SK-N-SH (cell line): ENCODE measurements at regions not wholly inside any gene's neighbourhood (a gene's known extent, or its start where the extent isn't known, plus 50 kb on each side); places are given as distances from the start of the nearest gene placed in this dataset.

ENCODE experiments used
- CTCF ChIA-PET: fragments of 300-600, 350-600 bp; formaldehyde crosslinking; extraction: SDS; loops from one replicate; lab custom pipeline; 2021; lab: Yijun Ruan, JAX
- POLR2A ChIA-PET: fragments of 350-600 bp; sonication (Branson Sonifier 250); formaldehyde crosslinking; extraction: SDS; loops from one replicate; lab custom pipeline; 2020; ENCODE audit warnings: antibody characterized with exemption, inconsistent platforms; lab: Yijun Ruan, JAX
- DNase-seq: peaks from one replicate; pipeline ENCODE4 v3.0.0; 2012
- H2AFZ ChIP-seq: fragments of 200-600 bp; sonication (generic); 2 replicates; pipeline ENCODE4 v1.8.1; 2016; ENCODE audit warnings: antibody characterized with exemption, mild to moderate bottlenecking, low read depth
- H3F3A ChIP-seq: fragments of 200-600 bp; sonication (generic); replicated peaks from 2 replicates; pipeline ENCODE3; 2016; ENCODE audit warnings: antibody characterized with exemption, mild to moderate bottlenecking; ENCODE audit not compliant: insufficient read depth
- H3K27ac ChIP-seq, 2 experiments: fragments of 200-500 bp in 1 of 2; fragments of 200-600 bp in 1 of 2; sonication (Bioruptor generic) in 1 of 2; sonication (generic), shearing (Covaris generic) in 1 of 2; 2 replicates each; pipeline versions ENCODE4 v1.5.1 to v1.6.1; 2014 to 2016; ENCODE audit warnings: low read depth in 2 of 2, inconsistent platforms in 1 of 2, low read length in 1 of 2, mild to moderate bottlenecking in 1 of 2, mixed read lengths in 1 of 2
- H3K27me3 ChIP-seq: fragments of 200-600 bp; sonication (generic), shearing (Covaris generic); 2 replicates; pipeline ENCODE4 v1.6.1; 2016; ENCODE audit warnings: mixed run types; ENCODE audit not compliant: insufficient read depth
- H3K36me3 ChIP-seq, 2 experiments: fragments of 200-500 bp in 1 of 2; fragments of 200-600 bp in 1 of 2; sonication (Bioruptor generic) in 1 of 2; sonication (generic) in 1 of 2; replicated peaks in 1 of 2; 2 replicates each; pipeline versions ENCODE3 to v1.5.1; 2014 to 2016; ENCODE audit warnings: low read length in 1 of 2, mild to moderate bottlenecking in 1 of 2; ENCODE audit not compliant: insufficient read depth in 2 of 2, control insufficient read depth in 1 of 2
- H3K4me1 ChIP-seq, 2 experiments: fragments of 200-500 bp in 1 of 2; fragments of 200-600 bp in 1 of 2; sonication (Bioruptor generic) in 1 of 2; sonication (generic), shearing (Covaris generic) in 1 of 2; 2 replicates each; pipeline versions ENCODE4 v1.5.1 to v1.6.1; 2014 to 2016; ENCODE audit warnings: low read depth in 1 of 2, low read length in 1 of 2, mixed run types in 1 of 2; ENCODE audit not compliant: insufficient read depth in 2 of 2, control insufficient read depth in 1 of 2
- H3K4me2 ChIP-seq: fragments of 200-600 bp; sonication (generic), shearing (Covaris generic); 2 replicates; pipeline ENCODE4 v1.6.1; 2017; ENCODE audit warnings: mixed run types
- H3K4me3 ChIP-seq, 2 experiments: fragments of 200-500 bp in 1 of 2; fragments of 200-600 bp in 1 of 2; sonication (Bioruptor generic) in 1 of 2; sonication (generic), shearing (Covaris generic) in 1 of 2; 2 replicates each; pipeline versions ENCODE4 v1.5.1 to v1.8.1; 2014 to 2016; ENCODE audit warnings: low read depth in 2 of 2, inconsistent platforms in 1 of 2, low read length in 1 of 2, mild to moderate bottlenecking in 1 of 2, mixed read lengths in 1 of 2, moderate library complexity in 1 of 2
- H3K79me2 ChIP-seq: fragments of 200-600 bp; sonication (generic); 2 replicates; pipeline ENCODE4 v1.8.1; 2017; ENCODE audit warnings: mild to moderate bottlenecking; ENCODE audit not compliant: insufficient read depth
- H3K9ac ChIP-seq: fragments of 200-600 bp; sonication (generic); 2 replicates; pipeline ENCODE4 v1.6.1; 2017; ENCODE audit warnings: mixed run types
- H3K9me2 ChIP-seq: fragments of 200-600 bp; sonication (generic); 2 replicates; pipeline ENCODE4 v1.6.1; 2017; ENCODE audit warnings: mixed run types
- H3K9me3 ChIP-seq: fragments of 200-600 bp; sonication (generic); 2 replicates; pipeline ENCODE4 v1.6.1; 2017; ENCODE audit warnings: mixed run types, mild to moderate bottlenecking, moderate library complexity
- H4K20me1 ChIP-seq: fragments of 200-600 bp; sonication (generic); 2 replicates; pipeline ENCODE4 v1.6.1; 2017; ENCODE audit warnings: mild to moderate bottlenecking, mixed run types; ENCODE audit not compliant: insufficient read depth
- EZH2phosphoT487 ChIP-seq: fragments of 200-600 bp; sonication (generic); IDR thresholded peaks from 2 replicates; pipeline ENCODE4 v1.6.1; 2017; ENCODE audit warnings: low read depth, mixed run types, mild to moderate bottlenecking, antibody characterized with exemption, moderate library complexity, borderline replicate concordance
- FOXM1 ChIP-seq: IDR thresholded peaks from 2 replicates; pipeline ENCODE4 v1.4.0; 2012; ENCODE audit warnings: low read depth, mild to moderate bottlenecking
- GABPA ChIP-seq: IDR thresholded peaks from 2 replicates; pipeline ENCODE4 v1.4.0; 2012; ENCODE audit warnings: low read depth, mild to moderate bottlenecking
- GATA2 ChIP-seq: sonication (generic); formaldehyde crosslinking; IDR thresholded peaks from 2 replicates; pipeline ENCODE4 v1.5.0; 2020; ENCODE audit warnings: mild to moderate bottlenecking, missing genetic modification reagents
- MEF2A ChIP-seq: IDR thresholded peaks from 2 replicates; pipeline ENCODE4 v1.4.0; 2012; ENCODE audit warnings: low read depth, borderline replicate concordance
- MXI1 ChIP-seq: IDR thresholded peaks from 2 replicates; pipeline ENCODE4 v1.6.1; 2012; ENCODE audit warnings: mild to moderate bottlenecking, low read depth, low read length, improper control_type of control experiment
- NFIC ChIP-seq: IDR thresholded peaks from 2 replicates; pipeline ENCODE4 v1.4.0; 2012; ENCODE audit warnings: borderline replicate concordance
- NRF1 ChIP-seq: IDR thresholded peaks from 2 replicates; pipeline ENCODE4 v1.6.1; 2012; ENCODE audit warnings: low read depth, mild to moderate bottlenecking, low read length
- POLR2AphosphoS5 ChIP-seq: IDR thresholded peaks from 2 replicates; pipeline ENCODE4 v1.6.1; 2012; ENCODE audit warnings: low read depth, low read length
- TAF1 ChIP-seq: IDR thresholded peaks from 2 replicates; pipeline ENCODE4 v1.6.1; 2012; ENCODE audit warnings: low read depth, mild to moderate bottlenecking, low read length, moderate library complexity, borderline replicate concordance
- TCF12 ChIP-seq: IDR thresholded peaks from 2 replicates; pipeline ENCODE4 v1.4.0; 2012
- TEAD4 ChIP-seq: IDR thresholded peaks from 2 replicates; pipeline ENCODE4 v1.4.0; 2012; ENCODE audit warnings: mild to moderate bottlenecking, borderline replicate concordance; ENCODE audit not compliant: insufficient read depth
- WGBS: methylation state at CpG from one replicate; pipeline ENCODE4 v1.1.6; 2017; ENCODE audit warnings: low lambda C conversion rate; 5-methylcytosine and 5-hydroxymethylcytosine counted together
- TF ChIP-seq, protein P1 (sequence below): IDR thresholded peaks from 2 replicates; pipeline ENCODE4 v1.6.1; 2012; ENCODE audit warnings: mild to moderate bottlenecking, low read depth, low read length, moderate library complexity
- TF ChIP-seq, protein P2 (sequence below): IDR thresholded peaks from 2 replicates; pipeline ENCODE4; 2012
- TF ChIP-seq, protein P3 (sequence below): fragments of 200-600 bp; sonication (generic); IDR thresholded peaks from 2 replicates; pipeline ENCODE4 v1.6.1; 2017; ENCODE audit warnings: antibody characterized with exemption, mild to moderate bottlenecking, moderate library complexity
- TF ChIP-seq, protein P4 (sequence below): fragments of 150-350 bp; IDR thresholded peaks from 2 replicates; pipeline ENCODE4 v1.6.1; 2016; ENCODE audit warnings: mild to moderate bottlenecking, low read depth, low read length

DNA sequence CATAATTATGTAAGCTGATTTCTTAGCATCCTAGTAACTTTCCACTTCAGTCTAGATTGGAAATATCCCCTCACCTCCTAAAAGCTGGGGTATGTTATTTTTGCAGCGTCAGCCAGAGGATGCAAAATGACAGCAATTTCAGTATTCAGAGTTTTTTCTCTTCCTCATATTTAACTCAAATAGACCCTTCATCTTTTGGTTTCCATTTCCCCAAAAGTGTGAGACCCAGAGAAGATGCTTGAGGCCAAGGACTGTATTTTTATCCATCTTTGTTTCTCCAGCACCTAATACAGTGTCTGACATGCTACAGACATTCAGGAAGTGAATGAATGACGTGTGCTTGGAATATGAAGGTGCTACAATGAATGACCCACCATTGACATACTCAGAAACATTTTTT lies 75.5 kb upstream of the RANBP3L start:
- Histone ChIP-seq H3K36me3 (no peaks in the 10 kb centered on the region), H3K9me3 (no peaks in the 10 kb centered on the region), H3K4me3 (no peak overlapping the region), H3F3A (peaks cover 5% of the 10 kb centered on the region), H3K79me2 (no peaks in the 10 kb centered on the region), H3K4me1 (no peaks in the 10 kb centered on the region; a peak in 1 of 4 replicates), H3K27me3 (no peaks in the 10 kb centered on the region; the same call in 1 of the 2 replicates), H3K9me2 (no peaks in the 10 kb centered on the region), H3K27ac (no peak overlapping the region), H3K9ac (no peak overlapping the region), H4K20me1 (no peaks in the 10 kb centered on the region), H2AFZ (no peak overlapping the region), H3K4me2 (no peak overlapping the region)
- 2% methylated on average over 2 of the region's 2 CpGs for WGBS
- DNase-seq, result no peak
- POLR2A ChIA-PET, result no interaction called here
- CTCF ChIA-PET, result no interaction called here
- TF ChIP-seq MEF2A, result no peak
- TF ChIP-seq FOXM1, result no peak
- TF ChIP-seq GABPA, result no peak
- TF ChIP-seq GATA2 (CRISPR knock-in tag), result no peak
- no peak for TF ChIP-seq POLR2AphosphoS5
- TF ChIP-seq EZH2phosphoT487, result no peak
- TF ChIP-seq, protein P1, sequence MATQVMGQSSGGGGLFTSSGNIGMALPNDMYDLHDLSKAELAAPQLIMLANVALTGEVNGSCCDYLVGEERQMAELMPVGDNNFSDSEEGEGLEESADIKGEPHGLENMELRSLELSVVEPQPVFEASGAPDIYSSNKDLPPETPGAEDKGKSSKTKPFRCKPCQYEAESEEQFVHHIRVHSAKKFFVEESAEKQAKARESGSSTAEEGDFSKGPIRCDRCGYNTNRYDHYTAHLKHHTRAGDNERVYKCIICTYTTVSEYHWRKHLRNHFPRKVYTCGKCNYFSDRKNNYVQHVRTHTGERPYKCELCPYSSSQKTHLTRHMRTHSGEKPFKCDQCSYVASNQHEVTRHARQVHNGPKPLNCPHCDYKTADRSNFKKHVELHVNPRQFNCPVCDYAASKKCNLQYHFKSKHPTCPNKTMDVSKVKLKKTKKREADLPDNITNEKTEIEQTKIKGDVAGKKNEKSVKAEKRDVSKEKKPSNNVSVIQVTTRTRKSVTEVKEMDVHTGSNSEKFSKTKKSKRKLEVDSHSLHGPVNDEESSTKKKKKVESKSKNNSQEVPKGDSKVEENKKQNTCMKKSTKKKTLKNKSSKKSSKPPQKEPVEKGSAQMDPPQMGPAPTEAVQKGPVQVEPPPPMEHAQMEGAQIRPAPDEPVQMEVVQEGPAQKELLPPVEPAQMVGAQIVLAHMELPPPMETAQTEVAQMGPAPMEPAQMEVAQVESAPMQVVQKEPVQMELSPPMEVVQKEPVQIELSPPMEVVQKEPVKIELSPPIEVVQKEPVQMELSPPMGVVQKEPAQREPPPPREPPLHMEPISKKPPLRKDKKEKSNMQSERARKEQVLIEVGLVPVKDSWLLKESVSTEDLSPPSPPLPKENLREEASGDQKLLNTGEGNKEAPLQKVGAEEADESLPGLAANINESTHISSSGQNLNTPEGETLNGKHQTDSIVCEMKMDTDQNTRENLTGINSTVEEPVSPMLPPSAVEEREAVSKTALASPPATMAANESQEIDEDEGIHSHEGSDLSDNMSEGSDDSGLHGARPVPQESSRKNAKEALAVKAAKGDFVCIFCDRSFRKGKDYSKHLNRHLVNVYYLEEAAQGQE, result no peak
- TF ChIP-seq TEAD4, result no peak
- TF ChIP-seq, all 33 proteins: peak for 0

DNA sequence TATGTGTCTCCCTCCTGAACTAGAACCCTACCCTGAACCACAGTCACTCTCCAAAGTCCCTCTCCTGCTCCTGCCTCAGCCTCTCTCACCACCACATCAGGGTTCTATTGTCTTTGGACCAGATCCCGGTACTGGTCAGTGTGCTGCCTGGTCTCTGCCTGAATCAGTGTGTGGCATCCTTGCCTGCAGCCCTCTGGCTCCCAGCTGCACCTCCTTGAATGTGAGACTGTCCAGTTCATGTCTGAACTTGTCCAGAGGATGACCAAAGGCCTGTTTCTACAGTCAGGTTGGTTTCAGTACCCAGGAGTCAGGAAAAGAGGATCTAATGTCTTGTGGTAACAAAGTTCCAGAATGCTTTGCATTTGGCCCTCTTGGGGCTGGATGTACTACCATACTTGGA lies 76.8 kb upstream of the RANBP3L start:
- Histone ChIP-seq H3K79me2 (no peaks in the 10 kb centered on the region), H2AFZ (no peak overlapping the region; the same call in 1 of the 2 replicates), H3K27me3 (no peaks in the 10 kb centered on the region; the same call in 1 of the 2 replicates), H3K9me3 (no peaks in the 10 kb centered on the region), H3K9ac (no peak overlapping the region), H4K20me1 (no peaks in the 10 kb centered on the region), H3K4me2 (no peak overlapping the region), H3K4me3 (no peak overlapping the region), H3K36me3 (no peaks in the 10 kb centered on the region), H3K9me2 (no peaks in the 10 kb centered on the region), H3K4me1 (no peaks in the 10 kb centered on the region; a peak in 1 of 4 replicates), H3K27ac (no peak overlapping the region), H3F3A (peaks cover 5% of the 10 kb centered on the region)
- WGBS, result 5% methylated on average over 1 of the region's 1 CpG
- CTCF ChIA-PET, result interaction anchor here (1.1 kb wide), 1 partner anchor 130 kb away, joined by 3 read pairs; no protein-coding TSS in a partner anchor
- POLR2A ChIA-PET, result no interaction called here
- no peak for DNase-seq
- no peak for TF ChIP-seq GABPA
- no peak for TF ChIP-seq GATA2 (CRISPR knock-in tag)
- no peak for TF ChIP-seq NRF1
- no peak for TF ChIP-seq TAF1
- TF ChIP-seq, protein P2, sequence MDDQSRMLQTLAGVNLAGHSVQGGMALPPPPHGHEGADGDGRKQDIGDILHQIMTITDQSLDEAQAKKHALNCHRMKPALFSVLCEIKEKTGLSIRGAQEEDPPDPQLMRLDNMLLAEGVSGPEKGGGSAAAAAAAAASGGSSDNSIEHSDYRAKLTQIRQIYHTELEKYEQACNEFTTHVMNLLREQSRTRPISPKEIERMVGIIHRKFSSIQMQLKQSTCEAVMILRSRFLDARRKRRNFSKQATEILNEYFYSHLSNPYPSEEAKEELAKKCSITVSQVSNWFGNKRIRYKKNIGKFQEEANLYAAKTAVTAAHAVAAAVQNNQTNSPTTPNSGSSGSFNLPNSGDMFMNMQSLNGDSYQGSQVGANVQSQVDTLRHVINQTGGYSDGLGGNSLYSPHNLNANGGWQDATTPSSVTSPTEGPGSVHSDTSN, result no peak
- TF ChIP-seq, protein P3, sequence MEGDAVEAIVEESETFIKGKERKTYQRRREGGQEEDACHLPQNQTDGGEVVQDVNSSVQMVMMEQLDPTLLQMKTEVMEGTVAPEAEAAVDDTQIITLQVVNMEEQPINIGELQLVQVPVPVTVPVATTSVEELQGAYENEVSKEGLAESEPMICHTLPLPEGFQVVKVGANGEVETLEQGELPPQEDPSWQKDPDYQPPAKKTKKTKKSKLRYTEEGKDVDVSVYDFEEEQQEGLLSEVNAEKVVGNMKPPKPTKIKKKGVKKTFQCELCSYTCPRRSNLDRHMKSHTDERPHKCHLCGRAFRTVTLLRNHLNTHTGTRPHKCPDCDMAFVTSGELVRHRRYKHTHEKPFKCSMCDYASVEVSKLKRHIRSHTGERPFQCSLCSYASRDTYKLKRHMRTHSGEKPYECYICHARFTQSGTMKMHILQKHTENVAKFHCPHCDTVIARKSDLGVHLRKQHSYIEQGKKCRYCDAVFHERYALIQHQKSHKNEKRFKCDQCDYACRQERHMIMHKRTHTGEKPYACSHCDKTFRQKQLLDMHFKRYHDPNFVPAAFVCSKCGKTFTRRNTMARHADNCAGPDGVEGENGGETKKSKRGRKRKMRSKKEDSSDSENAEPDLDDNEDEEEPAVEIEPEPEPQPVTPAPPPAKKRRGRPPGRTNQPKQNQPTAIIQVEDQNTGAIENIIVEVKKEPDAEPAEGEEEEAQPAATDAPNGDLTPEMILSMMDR, result no peak
- TF ChIP-seq MXI1, result no peak
- TF ChIP-seq, protein P4, sequence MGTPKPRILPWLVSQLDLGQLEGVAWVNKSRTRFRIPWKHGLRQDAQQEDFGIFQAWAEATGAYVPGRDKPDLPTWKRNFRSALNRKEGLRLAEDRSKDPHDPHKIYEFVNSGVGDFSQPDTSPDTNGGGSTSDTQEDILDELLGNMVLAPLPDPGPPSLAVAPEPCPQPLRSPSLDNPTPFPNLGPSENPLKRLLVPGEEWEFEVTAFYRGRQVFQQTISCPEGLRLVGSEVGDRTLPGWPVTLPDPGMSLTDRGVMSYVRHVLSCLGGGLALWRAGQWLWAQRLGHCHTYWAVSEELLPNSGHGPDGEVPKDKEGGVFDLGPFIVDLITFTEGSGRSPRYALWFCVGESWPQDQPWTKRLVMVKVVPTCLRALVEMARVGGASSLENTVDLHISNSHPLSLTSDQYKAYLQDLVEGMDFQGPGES, result no peak
- no peak for TF ChIP-seq FOXM1
- no peak for TF ChIP-seq NFIC
- TF ChIP-seq TCF12, result no peak
